Neuronal stem cell (in vitro differentiated cells): ENCODE measurements at regions not wholly inside any gene's neighbourhood (a gene's known extent, or its start where the extent isn't known, plus 50 kb on each side); places are given as distances from the start of the nearest gene placed in this dataset.

Experiments
- DNase-seq: peaks from one replicate; pipeline ENCODE4 v3.0.0-alpha.2; 2013; ENCODE audit warnings: low spot score
- H2AFZ ChIP-seq: one replicate; pipeline ENCODE4 v1.6.1; 2013; ENCODE audit warnings: mild to moderate bottlenecking, low read length, inconsistent platforms
- H2AK5ac ChIP-seq: 2 replicates; pipeline ENCODE4 v1.6.1; 2013; ENCODE audit warnings: low read depth, mild to moderate bottlenecking, inconsistent platforms, low read length, moderate library complexity, mixed read lengths
- H2BK120ac ChIP-seq: 2 replicates; pipeline ENCODE4 v1.6.1; 2013; ENCODE audit warnings: low read depth, mild to moderate bottlenecking, inconsistent platforms, low read length, moderate library complexity, mixed read lengths
- H2BK12ac ChIP-seq: one replicate; pipeline ENCODE4 v1.6.1; 2013; ENCODE audit warnings: low read length, inconsistent platforms
- H2BK15ac ChIP-seq: 2 replicates; pipeline ENCODE4 v1.6.1; 2013; ENCODE audit warnings: mild to moderate bottlenecking, low read length, inconsistent platforms, mixed read lengths
- H2BK5ac ChIP-seq: one replicate; pipeline ENCODE4 v1.6.1; 2013; ENCODE audit warnings: inconsistent platforms, mild to moderate bottlenecking, low read length, moderate library complexity
- H3K14ac ChIP-seq: one replicate; pipeline ENCODE4 v1.6.1; 2013; ENCODE audit warnings: low read length, inconsistent platforms
- H3K18ac ChIP-seq: 2 replicates; pipeline ENCODE4 v1.6.1; 2013; ENCODE audit warnings: low read length, inconsistent platforms
- H3K23ac ChIP-seq: 2 replicates; pipeline ENCODE4 v1.6.1; 2013; ENCODE audit warnings: low read depth, mild to moderate bottlenecking, mixed read lengths, low read length, inconsistent platforms; ENCODE audit not compliant: poor library complexity
- H3K27ac ChIP-seq: replicated peaks from 3 replicates; pipeline ENCODE4 v1.5.1; 2013; ENCODE audit warnings: low read length, inconsistent platforms
- H3K27me3 ChIP-seq, 3 experiments: 2 replicates each; pipeline ENCODE4 v1.6.1; 2013; ENCODE audit warnings: low read length in 3 of 3, mild to moderate bottlenecking in 2 of 3, inconsistent platforms in 1 of 3, low read depth in 1 of 3, mixed read lengths in 1 of 3, moderate library complexity in 1 of 3; ENCODE audit not compliant: control insufficient read depth in 3 of 3, insufficient read depth in 3 of 3
- H3K36me3 ChIP-seq, 2 donors: replicated peaks in 1 of 2; 2 replicates each; pipeline ENCODE4 v1.6.1; 2013; ENCODE audit warnings: low read length in 2 of 2; ENCODE audit not compliant: control insufficient read depth in 2 of 2, insufficient read depth in 2 of 2
- H3K4ac ChIP-seq: 2 replicates; pipeline ENCODE4 v1.6.1; 2013; ENCODE audit warnings: inconsistent platforms, mild to moderate bottlenecking, low read length, moderate library complexity
- H3K4me1 ChIP-seq, 2 donors: 1 replicate in 1 of 2; 2 replicates in 1 of 2; pipeline ENCODE4 v1.6.1; 2013; ENCODE audit warnings: low read length in 2 of 2, low read depth in 1 of 2; ENCODE audit not compliant: control insufficient read depth in 2 of 2, insufficient read depth in 1 of 2
- H3K4me2 ChIP-seq: one replicate; pipeline ENCODE4 v1.6.1; 2013; ENCODE audit warnings: mild to moderate bottlenecking, low read length, inconsistent platforms; ENCODE audit not compliant: insufficient read depth, poor library complexity, severe bottlenecking
- H3K4me3 ChIP-seq, 2 donors: 2 replicates each; pipeline ENCODE4 v1.5.1; 2013; ENCODE audit warnings: low read length in 2 of 2, mild to moderate bottlenecking in 2 of 2, inconsistent platforms in 1 of 2, moderate library complexity in 1 of 2
- H3K79me1 ChIP-seq: one replicate; pipeline ENCODE4 v1.6.1; 2013; ENCODE audit warnings: low read depth, mild to moderate bottlenecking, inconsistent platforms, low read length, moderate library complexity
- H3K9ac ChIP-seq: one replicate; pipeline ENCODE4 v1.6.1; 2013; ENCODE audit warnings: mild to moderate bottlenecking, low read depth, low read length, inconsistent platforms; ENCODE audit not compliant: poor library complexity
- H3K9me3 ChIP-seq, 2 donors: replicated peaks in 1 of 2; 2 replicates each; pipeline versions ENCODE3 to v1.6.1; 2013; ENCODE audit warnings: low read length in 2 of 2, mild to moderate bottlenecking in 2 of 2, inconsistent platforms in 1 of 2, low read depth in 1 of 2, mixed read lengths in 1 of 2, moderate library complexity in 1 of 2; ENCODE audit not compliant: control insufficient read depth in 2 of 2, insufficient read depth in 1 of 2
- H4K8ac ChIP-seq: one replicate; pipeline ENCODE4 v1.6.1; 2013; ENCODE audit warnings: low read depth, mild to moderate bottlenecking, inconsistent platforms, low read length, moderate library complexity
- H4K91ac ChIP-seq: one replicate; pipeline ENCODE4 v1.6.1; 2013; ENCODE audit warnings: low read length, low read depth, mild to moderate bottlenecking, inconsistent platforms; ENCODE audit not compliant: poor library complexity
- WGBS, 2 donors: extraction: QIAGEN DNeasy Blood & Tissue Kit; methylation state at CpG; one replicate each; pipeline ENCODE4 v1.1.7; 2013; ENCODE audit warnings: missing lambda C conversion rate in 2 of 2, mixed read lengths in 1 of 2; ENCODE audit not compliant: insufficient read length in 2 of 2, insufficient replicate concordance in 1 of 2; ENCODE audit errors: extremely low coverage in 2 of 2; 5-methylcytosine and 5-hydroxymethylcytosine counted together

- H3K4ac ChIP-seq = no peak overlapping the region
- no CpG with 5 or more reads among the region's 3 CpGs for WGBS, 2 donors
- H2BK120ac ChIP-seq = no peak overlapping the region
- H2BK15ac ChIP-seq = no peak overlapping the region
- H3K4me1 ChIP-seq = no peaks in the 10 kb centered on the region
- H3K14ac ChIP-seq = no peak overlapping the region
- H3K4me3 ChIP-seq = no peak overlapping the region
- no peak overlapping the region for H2AFZ ChIP-seq
- H3K27ac ChIP-seq = no peak overlapping the region
- H2BK5ac ChIP-seq = no peak overlapping the region
- H3K9ac ChIP-seq = no peak overlapping the region
- H4K91ac ChIP-seq = no peak overlapping the region
- no peak overlapping the region for H2AK5ac ChIP-seq
- H3K9me3 ChIP-seq = no peaks in the 10 kb centered on the region
- no peak overlapping the region for H2BK12ac ChIP-seq
- H3K23ac ChIP-seq = no peak overlapping the region
- H3K27me3 ChIP-seq = no peaks in the 10 kb centered on the region
- H4K8ac ChIP-seq = no peak overlapping the region
- H3K79me1 ChIP-seq = no peaks in the 10 kb centered on the region
- H3K4me2 ChIP-seq = no peak overlapping the region
- no peaks in the 10 kb centered on the region for H3K36me3 ChIP-seq
- H3K18ac ChIP-seq = no peak overlapping the region
- DNase-seq = no peak
Measured at GRCh38 chr4:13942977-13943376, 315.5 kb upstream of the BOD1L1 start.

GRCh38 chr4:13944095-13944511 is 316.6 kb upstream of the BOD1L1 start:
- H4K91ac ChIP-seq = no peak overlapping the region
- no peak overlapping the region for H2BK5ac ChIP-seq
- H3K4me1 ChIP-seq = no peaks in the 10 kb centered on the region
- H2BK12ac ChIP-seq = no peak overlapping the region
- no peak overlapping the region for H3K4ac ChIP-seq
- H3K23ac ChIP-seq = no peak overlapping the region
- no peak overlapping the region for H2BK120ac ChIP-seq
- H3K4me3 ChIP-seq = no peak overlapping the region
- no peaks in the 10 kb centered on the region for H3K27me3 ChIP-seq
- no peak for DNase-seq
- H2BK15ac ChIP-seq = no peak overlapping the region
- no peak overlapping the region for H3K18ac ChIP-seq
- H3K9me3 ChIP-seq = no peaks in the 10 kb centered on the region
- H3K36me3 ChIP-seq = no peaks in the 10 kb centered on the region
- H2AK5ac ChIP-seq = no peak overlapping the region
- H3K27ac ChIP-seq = no peak overlapping the region
- no peak overlapping the region for H3K14ac ChIP-seq
- no peak overlapping the region for H2AFZ ChIP-seq
- no peak overlapping the region for H3K4me2 ChIP-seq
- H4K8ac ChIP-seq = no peak overlapping the region
- no CpG with 5 or more reads among the region's 10 CpGs for WGBS, 2 donors
- no peaks in the 10 kb centered on the region for H3K79me1 ChIP-seq
- H3K9ac ChIP-seq = no peak overlapping the region

- H2BK5ac ChIP-seq = no peak overlapping the region
- H3K27me3 ChIP-seq = no peaks in the 10 kb centered on the region
- H4K8ac ChIP-seq = no peak overlapping the region
- DNase-seq = no peak
- no peak overlapping the region for H3K27ac ChIP-seq
- no peak overlapping the region for H3K4me2 ChIP-seq
- no peak overlapping the region for H2BK12ac ChIP-seq
- no peak overlapping the region for H4K91ac ChIP-seq
- H2BK15ac ChIP-seq = no peak overlapping the region
- H3K36me3 ChIP-seq = no peaks in the 10 kb centered on the region
- H2AK5ac ChIP-seq = no peak overlapping the region
- no peak overlapping the region for H3K9ac ChIP-seq
- no peaks in the 10 kb centered on the region for H3K79me1 ChIP-seq
- no peaks in the 10 kb centered on the region for H3K9me3 ChIP-seq
- no peak overlapping the region for H2BK120ac ChIP-seq
- no CpG with 5 or more reads among the region's 1 CpG for WGBS, 2 donors
- no peak overlapping the region for H2AFZ ChIP-seq
- no peak overlapping the region for H3K4ac ChIP-seq
- no peak overlapping the region for H3K4me3 ChIP-seq
- no peak overlapping the region for H3K14ac ChIP-seq
- no peaks in the 10 kb centered on the region for H3K4me1 ChIP-seq
- H3K18ac ChIP-seq = no peak overlapping the region
- no peak overlapping the region for H3K23ac ChIP-seq
Measured at GRCh38 chr4:13947921-13948320, 320.4 kb upstream of the BOD1L1 start.

GRCh38 chr4:13950491-13950890 is 323.0 kb upstream of the BOD1L1 start:
- Histone ChIP-seq H4K8ac (no peak overlapping the region), H3K9me3 (no peaks in the 10 kb centered on the region), H3K4ac (no peak overlapping the region), H4K91ac (no peak overlapping the region), H2BK15ac (no peak overlapping the region), H2BK120ac (no peak overlapping the region), H3K23ac (no peak overlapping the region), H3K4me2 (no peak overlapping the region), H3K18ac (no peak overlapping the region), H3K36me3 (no peaks in the 10 kb centered on the region), H2BK5ac (no peak overlapping the region), H3K79me1 (no peaks in the 10 kb centered on the region), H3K4me1 (no peaks in the 10 kb centered on the region), H2AK5ac (no peak overlapping the region), H3K4me3 (no peak overlapping the region), H3K27ac (no peak overlapping the region), H3K27me3 (no peaks in the 10 kb centered on the region), H2BK12ac (no peak overlapping the region), H3K14ac (no peak overlapping the region), H3K9ac (no peak overlapping the region), H2AFZ (no peak overlapping the region)
- no CpG with 5 or more reads among the region's 4 CpGs for WGBS, 2 donors
- DNase-seq = no peak
